SK-N-SH treated with all-trans-retinoic acid at 6 μM for 48 hours (cell line): ENCODE measurements at regions not wholly inside any gene's neighbourhood (a gene's known extent, or its start where the extent isn't known, plus 50 kb on each side); places are given as distances from the start of the nearest gene placed in this dataset.

ENCODE experiments used
- CREB5 ChIP-seq: fragments of 250-450 bp; sonication (Bioruptor Pico); IDR thresholded peaks from 2 replicates; pipeline ENCODE4 v1.5.1; 2020; ENCODE audit warnings: low read depth, mild to moderate bottlenecking, moderate library complexity
- ESRRG ChIP-seq: fragments of 250-450 bp; sonication (Bioruptor Pico); IDR thresholded peaks from 2 replicates; pipeline ENCODE4 v1.6.1; 2021; ENCODE audit warnings: mild to moderate bottlenecking
- GLIS3 ChIP-seq: fragments of 250-450 bp; sonication (Bioruptor Pico); IDR thresholded peaks from 2 replicates; pipeline ENCODE4 v1.5.0; 2020; ENCODE audit warnings: mild to moderate bottlenecking, moderate library complexity
- RARB ChIP-seq: fragments of 250-450 bp; sonication (Bioruptor Pico); IDR thresholded peaks from 2 replicates; pipeline ENCODE4 v1.8.0; 2021; ENCODE audit warnings: mild to moderate bottlenecking, moderate library complexity
- SNAI2 ChIP-seq: fragments of 250-450 bp; sonication (Bioruptor Pico); IDR thresholded peaks from 2 replicates; pipeline ENCODE4 v1.5.0; 2020; ENCODE audit warnings: mild to moderate bottlenecking, moderate library complexity
- TCF4 ChIP-seq: fragments of 250-450 bp; sonication (Bioruptor Pico); IDR thresholded peaks from 2 replicates; pipeline ENCODE4 v1.8.0; 2021; ENCODE audit warnings: mild to moderate bottlenecking, moderate library complexity, borderline replicate concordance
- ZC3H10 ChIP-seq: fragments of 250-450 bp; sonication (Bioruptor Pico); IDR thresholded peaks from 2 replicates; pipeline ENCODE4 v1.5.1; 2021; ENCODE audit warnings: mild to moderate bottlenecking, moderate library complexity
- ZFP3 ChIP-seq: fragments of 250-450 bp; sonication (Bioruptor Pico); IDR thresholded peaks from 2 replicates; pipeline ENCODE4 v1.5.0; 2020; ENCODE audit warnings: mild to moderate bottlenecking, moderate library complexity
- ZFP30 ChIP-seq: fragments of 450-650 bp; formaldehyde crosslinking; IDR thresholded peaks from 2 replicates; pipeline ENCODE4 v1.5.0; 2022; ENCODE audit warnings: mild to moderate bottlenecking, moderate library complexity
- ZNF8 ChIP-seq: fragments of 450-650 bp; formaldehyde crosslinking; IDR thresholded peaks from 2 replicates; pipeline ENCODE4 v1.5.0; 2020; ENCODE audit warnings: mild to moderate bottlenecking, moderate library complexity
- TF ChIP-seq, protein P1 (sequence below): fragments of 250-450 bp; sonication (Bioruptor Pico); IDR thresholded peaks from 2 replicates; pipeline ENCODE4 v1.8.0; 2020; ENCODE audit warnings: mild to moderate bottlenecking, moderate library complexity, borderline replicate concordance

DNA sequence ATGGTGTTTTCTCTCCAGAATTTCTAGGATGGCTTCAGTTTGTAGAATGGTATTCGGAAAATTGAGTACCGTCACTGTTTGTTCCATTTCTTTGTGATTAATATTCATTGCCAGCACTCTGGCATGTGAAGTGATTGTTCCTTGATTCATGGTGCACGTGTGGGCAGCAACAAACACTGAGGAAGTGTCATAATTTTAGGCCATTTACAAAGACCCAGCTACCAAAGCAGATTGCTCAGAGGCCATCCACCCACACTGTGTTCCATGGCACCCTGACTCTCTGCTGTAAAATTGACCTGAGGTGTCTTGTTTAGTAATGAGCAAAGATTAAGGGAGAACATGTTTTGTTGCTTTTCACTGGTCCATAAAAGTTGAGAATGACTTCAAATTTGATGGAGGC lies 250.9 kb upstream of the FMN2 start:
- no peak for TF ChIP-seq CREB5
- no peak for TF ChIP-seq ZC3H10
- TF ChIP-seq ZFP30 (CRISPR knock-in tag): no peak
- no peak for TF ChIP-seq ESRRG (CRISPR knock-in tag)
- no peak for TF ChIP-seq GLIS3 (CRISPR knock-in tag)
- TF ChIP-seq RARB (CRISPR knock-in tag): no peak
- no peak for TF ChIP-seq ZNF8 (CRISPR knock-in tag)
- TF ChIP-seq, protein P1, sequence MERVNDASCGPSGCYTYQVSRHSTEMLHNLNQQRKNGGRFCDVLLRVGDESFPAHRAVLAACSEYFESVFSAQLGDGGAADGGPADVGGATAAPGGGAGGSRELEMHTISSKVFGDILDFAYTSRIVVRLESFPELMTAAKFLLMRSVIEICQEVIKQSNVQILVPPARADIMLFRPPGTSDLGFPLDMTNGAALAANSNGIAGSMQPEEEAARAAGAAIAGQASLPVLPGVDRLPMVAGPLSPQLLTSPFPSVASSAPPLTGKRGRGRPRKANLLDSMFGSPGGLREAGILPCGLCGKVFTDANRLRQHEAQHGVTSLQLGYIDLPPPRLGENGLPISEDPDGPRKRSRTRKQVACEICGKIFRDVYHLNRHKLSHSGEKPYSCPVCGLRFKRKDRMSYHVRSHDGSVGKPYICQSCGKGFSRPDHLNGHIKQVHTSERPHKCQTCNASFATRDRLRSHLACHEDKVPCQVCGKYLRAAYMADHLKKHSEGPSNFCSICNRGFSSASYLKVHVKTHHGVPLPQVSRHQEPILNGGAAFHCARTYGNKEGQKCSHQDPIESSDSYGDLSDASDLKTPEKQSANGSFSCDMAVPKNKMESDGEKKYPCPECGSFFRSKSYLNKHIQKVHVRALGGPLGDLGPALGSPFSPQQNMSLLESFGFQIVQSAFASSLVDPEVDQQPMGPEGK: no peak
- TF ChIP-seq TCF4 (CRISPR knock-in tag): no peak
- no peak for TF ChIP-seq SNAI2 (CRISPR knock-in tag)
- TF ChIP-seq ZFP3 (CRISPR knock-in tag): no peak
